ENCODE measurements at regions not wholly inside any gene's neighbourhood (a gene's known extent, or its start where the extent isn't known, plus 50 kb on each side); places are given as distances from the start of the nearest gene placed in this dataset.
"Not testable (repeated sequence)": the region's sequence is repeated elsewhere in the genome, so short reads cannot be mapped to it uniquely, and the experiment has no call there.

GRCh38 chr1:146794236-146794635 is 143.9 kb upstream of the NBPF12 start:
- not testable (repeated sequence) for TF ChIP-seq CTCF (conservative IDR thresholded peaks at IDR 0.05); EZH2 (IDR thresholded peaks at IDR 0.05; ENCODE audit: low read depth)
